ENCODE measurements at regions not wholly inside any gene's neighbourhood (a gene's known extent, or its start where the extent isn't known, plus 50 kb on each side); places are given as distances from the start of the nearest gene placed in this dataset.

DNA sequence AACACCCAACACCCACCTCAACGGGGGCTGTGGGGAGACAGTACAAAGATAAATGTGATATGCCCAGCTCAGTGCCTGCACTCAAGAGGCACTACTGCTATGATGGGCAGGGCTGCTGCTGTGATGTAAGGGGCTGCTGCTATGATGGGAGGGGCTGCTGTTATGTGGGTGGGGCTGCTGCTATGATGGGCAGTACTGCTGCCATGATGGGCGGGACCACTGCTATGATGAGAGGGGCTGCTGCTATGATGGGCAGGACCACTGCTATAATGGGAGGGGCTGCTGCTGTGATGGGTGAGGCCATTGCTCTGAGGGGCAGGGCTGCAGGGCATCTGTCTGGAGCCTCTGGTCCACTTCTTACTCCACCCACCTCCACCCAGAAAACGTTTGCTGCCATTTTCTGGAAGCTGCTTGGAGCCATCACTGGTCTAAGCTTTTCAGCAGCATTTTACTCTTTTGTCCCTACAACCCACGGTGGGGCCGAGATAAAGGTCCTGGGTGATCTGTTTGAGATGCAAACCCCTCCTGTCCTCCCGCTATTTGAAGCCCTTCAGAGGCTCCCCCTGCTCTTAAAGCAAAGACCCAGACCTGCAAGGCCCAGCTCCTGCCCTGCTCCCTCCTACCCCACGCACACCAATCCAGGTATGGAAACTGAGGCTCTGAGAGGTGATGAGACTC, 656.9 kb downstream of the PTPRU start:
- TF ChIP-seq CTCF (IDR thresholded peaks at IDR 0.05): no peak
- no peak for TF ChIP-seq POLR2AphosphoS5 (IDR thresholded peaks at IDR 0.05)
- no peak for TF ChIP-seq POLR2A (IDR thresholded peaks at IDR 0.05; ENCODE audit: low read depth)

Data from esophagus muscularis mucosa (tissue), 3 donors.